H1 (cell line): ENCODE measurements at regions not wholly inside any gene's neighbourhood (a gene's known extent, or its start where the extent isn't known, plus 50 kb on each side); places are given as distances from the start of the nearest gene placed in this dataset.

Source experiments
- CTCF ChIA-PET: fragments of 300-600 bp; sonication (Branson Sonifier 250); formaldehyde crosslinking; loops from one replicate; lab custom pipeline; 2021; ENCODE audit not compliant: partially characterized antibody; lab: Charles Lee
- POLR2A ChIA-PET: fragments of 300-600 bp; sonication (Branson Sonifier 250); formaldehyde crosslinking; loops from one replicate; lab custom pipeline; 2021; ENCODE audit warnings: inconsistent platforms; ENCODE audit not compliant: partially characterized antibody; lab: Charles Lee
- DNase-seq, 2 experiments: peaks; one replicate each; pipeline versions ENCODE4 v3.0.0 to v3.0.0-alpha.2; 2010 to 2022; ENCODE audit warnings: low spot score in 2 of 2, low read depth in 1 of 2, mixed read lengths in 1 of 2
- FAIRE-seq: peaks from 2 replicates; lab custom pipeline; 2011; peaks lifted over from hg19 to GRCh38; lab: Jason Lieb, UNC
- H2AFZ ChIP-seq: 2 replicates; pipeline ENCODE4 v1.8.1; 2012; ENCODE audit warnings: low read length, inconsistent platforms
- H2AK5ac ChIP-seq: 2 replicates; pipeline ENCODE4 v1.6.1; 2013; ENCODE audit warnings: low read depth, low read length
- H2BK120ac ChIP-seq: replicated peaks from 2 replicates; pipeline ENCODE3; 2013; ENCODE audit warnings: low read depth, low read length, inconsistent platforms
- H2BK12ac ChIP-seq: 2 replicates; pipeline ENCODE4 v1.6.1; 2013; ENCODE audit warnings: low read depth, low read length
- H2BK15ac ChIP-seq: 2 replicates; pipeline ENCODE4 v1.6.1; 2013; ENCODE audit warnings: low read length
- H2BK20ac ChIP-seq: 2 replicates; pipeline ENCODE4 v1.6.1; 2013; ENCODE audit warnings: low read length
- H2BK5ac ChIP-seq: 2 replicates; pipeline ENCODE4 v1.6.1; 2013; ENCODE audit warnings: low read depth, low read length
- H3K14ac ChIP-seq: 2 replicates; pipeline ENCODE4 v1.6.1; 2013; ENCODE audit warnings: inconsistent platforms; ENCODE audit not compliant: insufficient read length
- H3K18ac ChIP-seq: 2 replicates; pipeline ENCODE4 v1.6.1; 2013; ENCODE audit warnings: low read length; ENCODE audit errors: extremely low read depth
- H3K23ac ChIP-seq: 2 replicates; pipeline ENCODE4 v1.6.1; 2013; ENCODE audit warnings: inconsistent platforms; ENCODE audit not compliant: insufficient read length
- H3K23me2 ChIP-seq: 2 replicates; pipeline ENCODE4 v1.6.1; 2013; ENCODE audit warnings: low read depth, low read length
- H3K27ac ChIP-seq: 2 replicates; pipeline ENCODE4 v1.6.1; 2011; ENCODE audit warnings: low read depth, low read length, inconsistent platforms
- H3K27me3 ChIP-seq, 4 experiments: replicated peaks in 1 of 4; 1 replicate in 1 of 4; 2 replicates in 3 of 4; pipeline versions ENCODE4 v1.6.1 to v1.8.1; 2011 to 2013; ENCODE audit warnings: low read length in 3 of 4, mild to moderate bottlenecking in 3 of 4, inconsistent platforms in 2 of 4, mixed read lengths in 2 of 4, moderate library complexity in 1 of 4; ENCODE audit not compliant: control insufficient read depth in 3 of 4, insufficient read depth in 3 of 4; ENCODE audit errors: extremely low read depth in 1 of 4
- H3K36me3 ChIP-seq, 4 experiments: 2 replicates each; pipeline versions ENCODE4 v1.6.1 to v1.8.1; 2011 to 2013; ENCODE audit warnings: mild to moderate bottlenecking in 4 of 4, low read length in 3 of 4, moderate library complexity in 2 of 4, control low read depth in 1 of 4, inconsistent platforms in 1 of 4; ENCODE audit not compliant: insufficient read depth in 4 of 4, control insufficient read depth in 2 of 4
- H3K4ac ChIP-seq: replicated peaks from 2 replicates; pipeline ENCODE3; 2013; ENCODE audit warnings: low read length, low read depth, mixed read lengths, inconsistent platforms; ENCODE audit not compliant: insufficient read length
- H3K4me1 ChIP-seq, 4 experiments: replicated peaks in 1 of 4; 1 replicate in 1 of 4; 2 replicates in 3 of 4; pipeline versions ENCODE4 v1.6.1 to v1.8.1; 2011 to 2013; ENCODE audit warnings: low read length in 3 of 4, inconsistent platforms in 2 of 4, mixed read lengths in 1 of 4; ENCODE audit not compliant: insufficient read depth in 4 of 4, control insufficient read depth in 3 of 4
- H3K4me2 ChIP-seq, 2 experiments: 2 replicates each; pipeline versions ENCODE4 v1.6.1 to v1.8.1; 2011 to 2013; ENCODE audit warnings: low read depth in 2 of 2, low read length in 2 of 2, control low read depth in 1 of 2, inconsistent platforms in 1 of 2, mild to moderate bottlenecking in 1 of 2; ENCODE audit not compliant: insufficient read depth in 1 of 2
- H3K4me3 ChIP-seq, 4 experiments: fragments of 200-600, 300-600 bp in 1 of 4; sonication (generic), shearing (Covaris generic), sonication (Bioruptor Twin) in 1 of 4; 2 replicates each; pipeline versions ENCODE4 v1.5.1 to v1.8.1; 2011 to 2016; ENCODE audit warnings: low read length in 4 of 4, low read depth in 3 of 4, control low read depth in 2 of 4, inconsistent platforms in 2 of 4, mild to moderate bottlenecking in 2 of 4, mixed read lengths in 1 of 4, moderate library complexity in 1 of 4; ENCODE audit not compliant: insufficient read depth in 2 of 4; ENCODE audit errors: extremely low read depth in 1 of 4
- H3K56ac ChIP-seq: replicated peaks from 2 replicates; pipeline ENCODE3; 2013; ENCODE audit warnings: low read depth, mild to moderate bottlenecking, mixed read lengths, low read length, inconsistent platforms; ENCODE audit not compliant: insufficient read length
- H3K79me1 ChIP-seq: 2 replicates; pipeline ENCODE4 v1.6.1; 2013; ENCODE audit warnings: low read depth, low read length, control low read depth
- H3K79me2 ChIP-seq, 2 experiments: 2 replicates each; pipeline versions ENCODE4 v1.6.1 to v1.8.1; 2012 to 2013; ENCODE audit warnings: low read length in 2 of 2, mild to moderate bottlenecking in 2 of 2, inconsistent platforms in 1 of 2; ENCODE audit not compliant: insufficient read depth in 2 of 2, control insufficient read depth in 1 of 2
- H3K9ac ChIP-seq, 4 experiments: replicated peaks in 1 of 4; 1 replicate in 1 of 4; 2 replicates in 3 of 4; pipeline versions ENCODE4 v1.6.1 to v1.8.1; 2011 to 2013; ENCODE audit warnings: low read depth in 3 of 4, low read length in 3 of 4, control low read depth in 2 of 4, mild to moderate bottlenecking in 2 of 4, moderate library complexity in 2 of 4, inconsistent platforms in 1 of 4; ENCODE audit errors: extremely low read depth in 1 of 4
- H3K9me3 ChIP-seq, 2 experiments: 2 replicates each; pipeline versions ENCODE4 v1.6.1 to v1.8.1; 2012 to 2013; ENCODE audit warnings: mild to moderate bottlenecking in 2 of 2, moderate library complexity in 2 of 2, control low read depth in 1 of 2, inconsistent platforms in 1 of 2, low read depth in 1 of 2, low read length in 1 of 2, mixed read lengths in 1 of 2; ENCODE audit not compliant: insufficient read depth in 2 of 2
- H4K20me1 ChIP-seq, 2 experiments: replicated peaks in 1 of 2; 2 replicates each; pipeline versions ENCODE3 to v1.8.1; 2011 to 2013; ENCODE audit warnings: inconsistent platforms in 2 of 2, low read length in 2 of 2, mild to moderate bottlenecking in 1 of 2; ENCODE audit not compliant: insufficient read depth in 2 of 2, control insufficient read depth in 1 of 2
- H4K5ac ChIP-seq: 2 replicates; pipeline ENCODE4 v1.6.1; 2013; ENCODE audit warnings: low read length, low read depth, mixed read lengths, inconsistent platforms; ENCODE audit not compliant: insufficient read length
- H4K8ac ChIP-seq: 2 replicates; pipeline ENCODE4 v1.8.0; 2013; ENCODE audit warnings: mild to moderate bottlenecking, moderate library complexity, low read length, inconsistent platforms; ENCODE audit not compliant: insufficient read depth; ENCODE audit errors: extremely low read depth
- H4K91ac ChIP-seq: replicated peaks from 2 replicates; pipeline ENCODE3; 2013; ENCODE audit warnings: low read length, mixed read lengths, inconsistent platforms; ENCODE audit not compliant: insufficient read length
- ATF2 ChIP-seq: IDR thresholded peaks from 2 replicates; pipeline ENCODE4 v1.6.1; 2012; ENCODE audit warnings: low read length, inconsistent platforms
- FOSL1 ChIP-seq: IDR thresholded peaks from 2 replicates; pipeline ENCODE4 v1.6.1; 2011; ENCODE audit warnings: mild to moderate bottlenecking, low read depth, low read length, moderate library complexity; ENCODE audit not compliant: insufficient read depth
- PHF8 ChIP-seq: fragments of 200-600 bp; sonication (generic); conservative IDR thresholded peaks from 2 replicates; pipeline ENCODE4 v1.7.1; 2012; ENCODE audit warnings: low read depth, mild to moderate bottlenecking, inconsistent platforms, low read length, moderate library complexity
- RAD21 ChIP-seq, 2 experiments: IDR thresholded peaks in 1 of 2; conservative IDR thresholded peaks in 1 of 2; 2 replicates each; pipeline ENCODE4 v1.6.1; 2011; ENCODE audit warnings: low read depth in 2 of 2, low read length in 2 of 2, improper control_type of control experiment in 1 of 2, inconsistent platforms in 1 of 2, mild to moderate bottlenecking in 1 of 2, moderate library complexity in 1 of 2
- SIX5 ChIP-seq: IDR thresholded peaks from 2 replicates; pipeline ENCODE4 v1.6.1; 2011; ENCODE audit warnings: mild to moderate bottlenecking, low read depth, low read length

DNA sequence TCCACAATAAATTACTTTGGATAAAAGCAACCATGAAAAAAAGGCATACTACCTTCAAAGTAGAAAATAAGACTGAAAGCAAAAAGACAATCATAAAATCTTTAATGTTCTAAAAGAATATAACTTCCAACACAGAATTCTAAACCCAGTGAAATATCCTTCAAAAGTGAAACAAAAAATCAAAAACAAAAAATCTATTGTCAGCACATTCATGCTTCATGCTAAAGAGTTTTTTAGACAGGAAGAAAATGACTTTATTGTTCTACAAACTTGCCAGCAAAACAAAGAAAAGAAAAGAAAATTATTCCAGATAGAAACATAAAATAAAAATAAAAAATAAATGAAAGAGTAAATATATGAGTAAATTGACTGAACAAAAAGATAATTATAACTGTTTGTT is 134.9 kb downstream of the EFHB start:
- Histone ChIP-seq H3K18ac (no peak overlapping the region), H3K56ac (no peak overlapping the region), H2BK12ac (no peak overlapping the region), H4K5ac (no peak overlapping the region), H3K23me2 (no peaks in the 10 kb centered on the region), H2BK20ac (no peak overlapping the region), H3K4me2 (no peak overlapping the region), H3K4ac (no peak overlapping the region), H4K91ac (no peak overlapping the region), H3K27ac (no peak overlapping the region), H4K8ac (no peak overlapping the region), H3K9me3 (peaks cover 16 to 17% of the 10 kb centered on the region in 2 experiments), H3K79me1 (no peaks in the 10 kb centered on the region), H2BK15ac (no peak overlapping the region), H3K23ac (no peak overlapping the region), H3K9ac (no peak overlapping the region), H2AFZ (no peak overlapping the region), H4K20me1 (no peaks in the 10 kb centered on the region)
- DNase-seq (no peak), FAIRE-seq (no peak)
- CTCF ChIA-PET = no interaction called here
- TF ChIP-seq ATF2 = no peak
- no peak for TF ChIP-seq SIX5
- no peak for TF ChIP-seq FOSL1
- TF ChIP-seq RAD21 (IDR thresholded peaks at IDR 0.05 in 1 of 2, conservative IDR thresholded peaks at IDR 0.05 in 1 of 2; ENCODE audit: low read depth in 2 of 2, low read length in 2 of 2) = no peak
- TF ChIP-seq PHF8 = no peak
- TF ChIP-seq, all 59 proteins: peak for 0
- Histone ChIP-seq H3K79me2 (no peaks in the 10 kb centered on the region), H2AK5ac (no peak overlapping the region), H2BK5ac (no peak overlapping the region), H2BK120ac (no peak overlapping the region), H3K4me3 (no peak overlapping the region), H3K36me3 (peaks cover 0 to 6% (median 0%) of the 10 kb centered on the region in 4 experiments; a peak in 2 of 8 replicates), H3K14ac (no peak overlapping the region), H3K27me3 (no peaks in the 10 kb centered on the region), H3K4me1 (no peaks in the 10 kb centered on the region)
- POLR2A ChIA-PET = no interaction called here
